ENCODE measurements at regions not wholly inside any gene's neighbourhood (a gene's known extent, or its start where the extent isn't known, plus 50 kb on each side); places are given as distances from the start of the nearest gene placed in this dataset.

- TF ChIP-seq CTCF (IDR thresholded peaks at IDR 0.05; ENCODE audit: poor library complexity) (no peak), EZH2phosphoT487 (IDR thresholded peaks at IDR 0.05; ENCODE audit: low read depth, severe bottlenecking, unreplicated experiment) (no peak)
These were observed 210.5 kb upstream of the SP4 start for GRCh38 chr7:21217365-21217764.
